Natural killer cell (primary cell): ENCODE measurements at regions not wholly inside any gene's neighbourhood (a gene's known extent, or its start where the extent isn't known, plus 50 kb on each side); places are given as distances from the start of the nearest gene placed in this dataset.

Experiments used
- ATAC-seq, 3 donors: fragments of 150-1000 bp in 2 of 3; fragments of 200-7000 bp in 1 of 3; cut with Tn5 transposase; 1 replicate in 1 of 3; 2 replicates in 2 of 3; pipeline ENCODE4 v1.10.0; 2021; ENCODE audit warnings: mild to moderate bottlenecking in 2 of 3, moderate library complexity in 2 of 3
- DNase-seq, 2 donors: peaks; one replicate each; pipeline versions ENCODE4 v3.0.0 to v3.0.0-alpha.2; 2013 to 2021; ENCODE audit warnings: mixed read lengths in 1 of 2
- H3K27ac ChIP-seq: one replicate; pipeline ENCODE4 v1.5.1; 2013; ENCODE audit warnings: mild to moderate bottlenecking, low read length
- H3K27me3 ChIP-seq: one replicate; pipeline ENCODE4 v1.6.1; 2013; ENCODE audit warnings: low read length; ENCODE audit not compliant: control insufficient read depth, insufficient read depth
- H3K36me3 ChIP-seq: one replicate; pipeline ENCODE4 v1.6.1; 2013; ENCODE audit warnings: low read length; ENCODE audit not compliant: control insufficient read depth, insufficient read depth
- H3K4me1 ChIP-seq: one replicate; pipeline ENCODE4 v1.6.1; 2013; ENCODE audit warnings: low read length; ENCODE audit not compliant: control insufficient read depth, insufficient read depth
- H3K4me3 ChIP-seq: one replicate; pipeline ENCODE4 v1.5.1; 2013; ENCODE audit warnings: low read length
- H3K9me3 ChIP-seq: one replicate; pipeline ENCODE4 v1.6.1; 2013; ENCODE audit warnings: low read length; ENCODE audit not compliant: control insufficient read depth, insufficient read depth
- H3K27ac Mint-ChIP-seq, 2 donors: one replicate each; pipeline ENCODE4 v1.8.0; 2022; ENCODE audit warnings: mild to moderate bottlenecking in 2 of 2, mixed read lengths in 2 of 2, moderate library complexity in 1 of 2
- H3K27me3 Mint-ChIP-seq, 2 donors: one replicate each; pipeline ENCODE4 v1.8.0; 2022; ENCODE audit warnings: low read depth in 2 of 2, mixed read lengths in 2 of 2
- H3K36me3 Mint-ChIP-seq: one replicate; pipeline ENCODE4 v1.8.0; 2022; ENCODE audit warnings: mixed read lengths
- H3K4me1 Mint-ChIP-seq, 2 donors: one replicate each; pipeline ENCODE4 v1.8.0; 2022; ENCODE audit warnings: mixed read lengths in 2 of 2
- H3K4me3 Mint-ChIP-seq: one replicate; pipeline ENCODE4 v1.8.0; 2022; ENCODE audit warnings: mild to moderate bottlenecking, moderate library complexity, mixed read lengths
- H3K9me3 Mint-ChIP-seq, 2 donors: one replicate each; pipeline ENCODE4 v1.8.0; 2022; ENCODE audit warnings: mixed read lengths in 2 of 2
- WGBS: methylation state at CpG from one replicate; pipeline ENCODE4 v1.1.7; 2013; ENCODE audit warnings: missing lambda C conversion rate; ENCODE audit not compliant: insufficient coverage; 5-methylcytosine and 5-hydroxymethylcytosine counted together
- intact Hi-C: fragments of 100-400 bp; cut with micrococcal nuclease; formaldehyde crosslinking; loops from one replicate; pipeline ENCODE4 v1.14.2; 2022
- TF ChIP-seq, protein P1 (sequence below): fragments of 200-600 bp; IDR thresholded peaks from one replicate; pipeline ENCODE4 v1.8.0; 2022; ENCODE audit warnings: antibody characterized with exemption

DNA sequence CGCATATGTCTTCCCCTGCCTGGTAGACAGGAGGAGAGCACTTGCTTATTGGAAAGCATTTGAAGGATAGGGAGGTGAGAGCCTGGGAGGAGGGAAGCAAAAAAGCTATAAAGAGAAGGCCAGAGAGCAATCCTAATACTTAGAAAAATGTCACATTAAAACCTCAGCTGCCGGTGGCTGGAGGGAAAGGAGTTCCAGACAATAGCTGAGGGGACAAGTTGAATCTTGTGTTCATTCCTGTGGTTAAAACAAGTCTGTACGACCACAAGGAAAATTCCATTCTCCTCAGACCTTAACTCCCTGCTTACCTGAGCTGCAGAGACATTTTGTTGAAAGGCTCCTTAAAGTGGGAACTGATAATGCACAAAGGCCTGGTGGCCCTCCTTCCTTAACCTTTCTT is 218.8 kb upstream of the CAMK1G start:
- Histone ChIP-seq H3K27ac (no peak overlapping the region), H3K9me3 (no peaks in the 10 kb centered on the region), H3K4me1 (no peaks in the 10 kb centered on the region), H3K27me3 (no peaks in the 10 kb centered on the region), H3K36me3 (no peaks in the 10 kb centered on the region), H3K4me3 (no peak overlapping the region)
- WGBS: 89% methylated on average over 2 of the region's 3 CpGs
- no peaks in the 10 kb centered on the region for H3K4me1 Mint-ChIP-seq
- ATAC-seq (no peak), DNase-seq (no peak)
- peaks cover 5 to 10% of the 10 kb centered on the region in 2 donors for H3K27me3 Mint-ChIP-seq
- intact Hi-C loops: no loop called here
- H3K36me3 Mint-ChIP-seq: no peaks in the 10 kb centered on the region
- TF ChIP-seq, protein P1, sequence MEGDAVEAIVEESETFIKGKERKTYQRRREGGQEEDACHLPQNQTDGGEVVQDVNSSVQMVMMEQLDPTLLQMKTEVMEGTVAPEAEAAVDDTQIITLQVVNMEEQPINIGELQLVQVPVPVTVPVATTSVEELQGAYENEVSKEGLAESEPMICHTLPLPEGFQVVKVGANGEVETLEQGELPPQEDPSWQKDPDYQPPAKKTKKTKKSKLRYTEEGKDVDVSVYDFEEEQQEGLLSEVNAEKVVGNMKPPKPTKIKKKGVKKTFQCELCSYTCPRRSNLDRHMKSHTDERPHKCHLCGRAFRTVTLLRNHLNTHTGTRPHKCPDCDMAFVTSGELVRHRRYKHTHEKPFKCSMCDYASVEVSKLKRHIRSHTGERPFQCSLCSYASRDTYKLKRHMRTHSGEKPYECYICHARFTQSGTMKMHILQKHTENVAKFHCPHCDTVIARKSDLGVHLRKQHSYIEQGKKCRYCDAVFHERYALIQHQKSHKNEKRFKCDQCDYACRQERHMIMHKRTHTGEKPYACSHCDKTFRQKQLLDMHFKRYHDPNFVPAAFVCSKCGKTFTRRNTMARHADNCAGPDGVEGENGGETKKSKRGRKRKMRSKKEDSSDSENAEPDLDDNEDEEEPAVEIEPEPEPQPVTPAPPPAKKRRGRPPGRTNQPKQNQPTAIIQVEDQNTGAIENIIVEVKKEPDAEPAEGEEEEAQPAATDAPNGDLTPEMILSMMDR: no peak
- no peaks in the 10 kb centered on the region for H3K9me3 Mint-ChIP-seq
- H3K27ac Mint-ChIP-seq: no peak overlapping the region
- H3K4me3 Mint-ChIP-seq: no peak overlapping the region

DNA sequence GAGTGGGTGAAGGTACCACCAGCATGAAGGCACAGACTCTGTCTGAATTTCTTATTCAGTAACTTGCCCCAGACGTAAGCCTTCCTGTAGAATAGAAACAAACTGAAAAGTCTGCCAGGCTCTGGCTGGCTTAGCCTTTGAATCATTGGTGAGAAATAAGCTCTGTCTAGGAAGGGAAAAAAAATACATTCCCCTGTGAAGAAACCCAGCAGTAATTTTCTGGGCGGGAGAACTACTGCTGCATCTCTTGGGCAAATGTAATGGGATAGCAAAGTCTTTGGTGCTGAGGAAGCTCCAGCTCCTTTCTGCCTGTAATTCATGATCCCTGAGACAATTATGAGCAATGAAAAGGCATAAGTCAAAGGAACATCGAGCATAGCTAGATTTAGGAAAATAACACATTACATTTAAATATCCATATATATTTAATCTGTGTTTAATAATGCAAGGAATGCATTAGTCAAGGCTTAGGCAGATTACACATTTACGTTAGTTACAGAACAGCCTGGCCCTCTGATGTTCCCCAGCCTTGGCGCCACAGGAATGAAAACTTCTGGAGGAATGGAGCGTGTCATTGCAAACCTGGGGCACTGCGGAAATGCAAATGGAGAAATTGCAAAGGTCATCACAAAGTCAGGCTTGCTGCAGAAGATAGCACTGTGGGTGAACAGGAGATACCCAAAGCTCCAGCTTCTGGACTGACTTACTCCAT is 216.3 kb upstream of the CAMK1G start:
- TF ChIP-seq, protein P1: no peak

DNA sequence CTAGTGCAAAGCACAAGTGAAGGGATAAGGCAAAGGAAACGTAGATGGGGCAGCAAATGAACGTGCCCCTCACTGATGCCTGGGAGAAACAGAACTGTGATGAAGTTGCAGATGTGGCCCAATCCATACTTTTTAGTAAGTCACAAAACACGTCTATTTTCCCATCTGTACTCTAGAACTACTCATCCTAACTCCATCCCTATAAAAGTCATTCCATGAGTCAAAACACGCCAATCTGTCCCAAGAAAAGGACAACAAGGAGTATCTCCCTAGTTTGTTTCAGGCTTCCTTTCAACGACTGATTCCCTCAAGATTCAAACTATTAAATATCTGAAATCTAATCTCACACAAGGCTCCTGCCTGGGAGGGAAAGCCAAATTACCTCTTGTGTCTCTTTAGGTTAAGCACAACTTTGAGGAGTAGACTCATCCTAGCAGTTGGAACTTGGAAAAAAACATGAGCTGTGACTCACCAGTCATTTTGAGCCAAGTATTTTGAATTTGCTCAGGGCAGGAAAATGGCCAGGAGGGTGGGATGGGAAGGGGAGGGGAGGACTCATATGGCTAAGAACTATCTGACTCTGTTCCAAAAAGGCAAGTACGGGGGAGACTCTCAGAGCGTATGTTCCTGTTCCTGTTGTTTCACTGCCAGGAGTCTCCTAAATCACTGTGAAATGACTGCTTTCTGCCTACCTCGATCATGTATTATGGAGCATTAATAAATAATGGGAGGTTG is 214.5 kb upstream of the CAMK1G start:
- no peak for DNase-seq
- H3K4me3 Mint-ChIP-seq: no peak overlapping the region

More for the DNA sequence above, 216.3 kb upstream of the CAMK1G start:
- ATAC-seq (no peak), DNase-seq (no peak)
- intact Hi-C loops: no loop called here
- no peaks in the 10 kb centered on the region for H3K4me1 Mint-ChIP-seq
- Histone ChIP-seq H3K36me3 (no peaks in the 10 kb centered on the region), H3K4me1 (no peaks in the 10 kb centered on the region), H3K4me3 (no peak overlapping the region), H3K27me3 (no peaks in the 10 kb centered on the region), H3K9me3 (no peaks in the 10 kb centered on the region), H3K27ac (no peak overlapping the region)
- H3K9me3 Mint-ChIP-seq: peaks cover 0 to 4% of the 10 kb centered on the region in 2 donors
- 86% methylated on average over 6 of the region's 7 CpGs for WGBS
- peaks cover 0 to 18% of the 10 kb centered on the region in 2 donors for H3K27me3 Mint-ChIP-seq
- no peak overlapping the region for H3K4me3 Mint-ChIP-seq
- H3K27ac Mint-ChIP-seq: no peak overlapping the region
- H3K36me3 Mint-ChIP-seq: no peaks in the 10 kb centered on the region

More for the DNA sequence above, 214.5 kb upstream of the CAMK1G start:
- 54% methylated on average over 8 of the region's 8 CpGs for WGBS
- TF ChIP-seq, protein P1: no peak
- Histone ChIP-seq H3K9me3 (no peaks in the 10 kb centered on the region), H3K4me1 (no peaks in the 10 kb centered on the region), H3K27me3 (no peaks in the 10 kb centered on the region), H3K27ac (no peak overlapping the region), H3K4me3 (no peak overlapping the region), H3K36me3 (no peaks in the 10 kb centered on the region)
- Mint-ChIP-seq H3K36me3 (no peaks in the 10 kb centered on the region), H3K9me3 (peaks cover 0 to 4% of the 10 kb centered on the region in 2 donors), H3K27ac (no peak overlapping the region), H3K27me3 (peaks cover 0 to 20% of the 10 kb centered on the region in 2 donors), H3K4me1 (no peaks in the 10 kb centered on the region)
- ATAC-seq: no peak
- intact Hi-C loops: no loop called here
